Stimulated activated CD4-positive, alpha-beta T cell treated with anti-CD3 and anti-CD28 coated beads, Interleukin-2, amount 100 ng/mL, for 4 hours (primary cell): ENCODE measurements at regions not wholly inside any gene's neighbourhood (a gene's known extent, or its start where the extent isn't known, plus 50 kb on each side); places are given as distances from the start of the nearest gene placed in this dataset.

Experiments used
- DNase-seq: peaks from one replicate; pipeline ENCODE4 v3.0.0-alpha.2; 2020; ENCODE audit warnings: low read depth

DNA sequence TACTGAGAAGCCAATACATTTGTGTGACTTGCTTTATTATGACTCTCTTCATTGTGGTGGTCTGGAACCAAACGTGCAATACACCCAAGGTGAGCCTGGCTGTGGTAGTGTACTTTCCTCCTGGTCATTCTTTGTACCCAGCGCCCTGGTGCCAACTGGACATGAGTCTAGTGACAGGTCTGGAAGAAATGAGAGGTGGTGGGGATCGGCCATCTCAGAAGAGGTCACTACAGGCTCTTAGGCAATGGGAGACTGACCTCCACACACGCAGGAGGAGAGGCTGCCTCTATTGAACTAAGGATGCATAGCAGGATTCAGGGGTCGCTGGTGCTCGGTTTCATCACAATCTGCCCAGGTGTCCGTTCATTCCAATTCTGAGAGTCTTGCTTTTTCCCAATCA, 56.4 kb upstream of the RTL6 start:
- DNase-seq, result no peak

DNA sequence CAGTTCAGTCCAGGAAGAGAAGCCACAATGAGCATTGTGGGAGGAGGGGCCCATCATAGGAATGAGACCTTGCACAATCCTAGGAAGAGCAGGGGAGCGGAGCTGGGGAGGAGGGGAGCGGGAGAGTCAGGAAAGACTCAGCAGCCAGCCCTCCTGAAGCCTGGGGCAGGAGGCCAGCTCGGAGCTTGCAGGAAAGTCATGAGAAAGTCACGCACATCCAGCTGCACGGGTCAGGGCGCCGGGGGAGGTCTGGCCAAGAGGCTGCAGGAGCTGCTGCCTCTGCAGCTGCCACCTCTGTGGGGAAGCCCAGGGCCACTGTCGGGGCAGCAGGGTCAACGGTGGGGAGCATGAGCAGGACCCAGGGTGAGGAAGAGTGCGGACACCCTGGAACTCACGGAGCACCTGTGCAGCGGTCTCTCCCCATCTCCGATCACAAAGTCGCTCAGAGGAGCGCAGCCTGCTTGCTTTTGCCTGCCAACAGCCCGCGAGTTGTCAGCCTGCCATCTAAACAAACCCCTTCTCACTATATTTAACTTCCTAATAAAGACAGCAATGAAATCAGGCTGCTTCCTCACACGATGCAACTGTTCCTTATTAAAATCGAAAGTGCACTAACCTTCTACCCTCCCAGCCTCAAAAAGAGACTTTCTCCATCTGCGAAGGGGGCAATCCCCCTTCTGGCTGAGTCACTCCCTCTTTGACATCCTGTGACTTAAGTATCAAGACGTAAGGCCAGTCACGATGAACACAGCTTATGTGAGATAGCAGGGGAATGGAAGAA, 52.9 kb upstream of the RTL6 start:
- no peak for DNase-seq

DNA sequence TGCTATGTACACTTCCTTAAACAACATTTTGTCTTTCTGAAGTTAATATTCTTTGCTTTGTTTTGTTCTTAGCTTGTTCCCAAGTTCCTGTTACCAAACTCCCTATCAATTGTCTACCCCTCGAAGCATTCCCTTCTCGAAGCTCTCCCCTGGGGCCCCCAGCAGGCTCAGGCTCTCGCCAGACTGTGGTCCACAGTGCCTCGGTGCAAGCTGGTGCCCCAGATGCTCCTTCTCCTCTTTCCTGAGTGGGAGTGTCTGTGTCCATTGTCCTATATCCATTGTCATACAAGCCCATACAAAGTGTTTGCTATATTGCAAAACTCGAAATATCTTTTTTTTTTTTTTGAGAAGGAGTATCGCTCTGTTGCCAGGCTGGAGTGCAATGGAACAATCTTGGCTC, 51.7 kb upstream of the RTL6 start:
- no peak for DNase-seq

DNA sequence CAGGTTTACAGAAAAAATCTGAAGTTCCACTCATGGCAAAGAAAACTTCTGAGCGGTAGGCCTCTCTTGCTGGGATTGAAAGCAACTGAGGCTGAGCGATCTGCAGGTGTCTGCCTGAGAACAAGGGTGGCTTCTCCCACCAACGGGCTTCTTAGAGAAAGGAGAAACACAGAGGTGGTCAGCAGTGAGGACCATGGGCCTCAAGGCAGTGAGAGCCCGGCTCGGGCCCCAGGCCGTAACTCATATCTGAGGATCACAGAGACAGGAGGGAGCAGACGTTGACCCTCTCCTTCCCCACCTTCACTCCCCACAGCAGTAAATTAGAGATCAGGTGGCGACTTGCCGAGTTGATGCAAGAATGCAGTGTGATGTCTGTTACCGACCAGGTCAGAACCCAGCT, 50.9 kb upstream of the RTL6 start:
- no peak for DNase-seq
